IMR-90 (cell line): ENCODE measurements at regions not wholly inside any gene's neighbourhood (a gene's known extent, or its start where the extent isn't known, plus 50 kb on each side); places are given as distances from the start of the nearest gene placed in this dataset.
A peak's percentile ranks its signal among the peaks of the same experiment; 100 is the strongest.

Experiments
- ATAC-seq: fragments of 200-7000 bp; cut with Tn5 transposase; 2 replicates; pipeline ENCODE4 v1.9.1; 2020; ENCODE audit warnings: low read depth, mild to moderate bottlenecking, moderate library complexity
- BruUV-seq: library from RNA; stranded (reverse); fragments of 400-500 nt; replicated peaks from 2 replicates; lab custom pipeline; 2021; lab: Mats Ljungman, UMichigan
- CTCF ChIA-PET: fragments of 300-600 bp; formaldehyde crosslinking; extraction: SDS; loops from one replicate; lab custom pipeline; 2021; ENCODE audit warnings: antibody characterized with exemption; lab: Yijun Ruan, JAX
- POLR2A ChIA-PET: fragments of 300-600 bp; sonication (Branson Sonifier 250); formaldehyde crosslinking; loops from one replicate; lab custom pipeline; 2022; ENCODE audit warnings: antibody characterized with exemption; ENCODE audit not compliant: unreplicated experiment; lab: Charles Lee
- DNase-seq: peaks from one replicate; pipeline ENCODE4 v3.0.0; 2013
- H2AFZ ChIP-seq: replicated peaks from 2 replicates; pipeline ENCODE3; 2013; ENCODE audit warnings: low read length, mild to moderate bottlenecking; ENCODE audit not compliant: poor library complexity
- H2AK5ac ChIP-seq: 2 replicates; pipeline ENCODE4 v1.6.1; 2013; ENCODE audit warnings: low read depth, low read length, inconsistent platforms
- H2AK9ac ChIP-seq: replicated peaks from 2 replicates; pipeline ENCODE3; 2013; ENCODE audit warnings: mild to moderate bottlenecking, low read depth, low read length, moderate library complexity; ENCODE audit not compliant: poor library complexity
- H2BK120ac ChIP-seq: 2 replicates; pipeline ENCODE4 v1.6.1; 2013; ENCODE audit warnings: low read depth, low read length, inconsistent platforms
- H2BK15ac ChIP-seq: 3 replicates; pipeline ENCODE4 v1.6.1; 2013; ENCODE audit warnings: low read depth, low read length, inconsistent platforms
- H2BK20ac ChIP-seq: 2 replicates; pipeline ENCODE4 v1.6.1; 2013; ENCODE audit warnings: low read depth, mild to moderate bottlenecking, inconsistent platforms, low read length, moderate library complexity
- H2BK5ac ChIP-seq: 2 replicates; pipeline ENCODE4 v1.6.1; 2013; ENCODE audit warnings: mild to moderate bottlenecking, low read depth, low read length, inconsistent platforms; ENCODE audit not compliant: poor library complexity, severe bottlenecking
- H3K14ac ChIP-seq: replicated peaks from 2 replicates; pipeline ENCODE4 v1.6.1; 2013; ENCODE audit warnings: low read depth, low read length, inconsistent platforms
- H3K18ac ChIP-seq: 2 replicates; pipeline ENCODE4 v1.6.1; 2013; ENCODE audit warnings: low read depth, low read length, control low read depth
- H3K23ac ChIP-seq: 2 replicates; pipeline ENCODE4 v1.6.1; 2013; ENCODE audit warnings: low read depth, low read length, inconsistent platforms
- H3K27ac ChIP-seq: 2 replicates; pipeline ENCODE4 v1.5.1; 2013; ENCODE audit warnings: mild to moderate bottlenecking, control low read depth, low read length; ENCODE audit not compliant: insufficient read depth
- H3K27me3 ChIP-seq: 2 replicates; pipeline ENCODE4 v1.6.1; 2013; ENCODE audit warnings: low read length; ENCODE audit not compliant: control insufficient read depth, insufficient read depth
- H3K36me3 ChIP-seq: 2 replicates; pipeline ENCODE4 v1.6.1; 2013; ENCODE audit warnings: low read length, mixed read lengths; ENCODE audit not compliant: control insufficient read depth, insufficient read depth
- H3K4ac ChIP-seq: 2 replicates; pipeline ENCODE4 v1.6.1; 2013; ENCODE audit warnings: low read depth, low read length, inconsistent platforms
- H3K4me1 ChIP-seq: 2 replicates; pipeline ENCODE4 v1.6.1; 2013; ENCODE audit warnings: low read length, mixed read lengths; ENCODE audit not compliant: control insufficient read depth, insufficient read depth
- H3K4me2 ChIP-seq: 2 replicates; pipeline ENCODE4 v1.6.1; 2013; ENCODE audit warnings: low read depth, mild to moderate bottlenecking, control low read depth, low read length, moderate library complexity
- H3K4me3 ChIP-seq: 2 replicates; pipeline ENCODE4 v1.5.1; 2013; ENCODE audit warnings: low read depth, mild to moderate bottlenecking, control low read depth, low read length, moderate library complexity; ENCODE audit not compliant: insufficient read depth
- H3K56ac ChIP-seq: 2 replicates; pipeline ENCODE4 v1.6.1; 2013; ENCODE audit warnings: low read length, inconsistent platforms; ENCODE audit not compliant: insufficient read depth; ENCODE audit errors: extremely low read depth
- H3K79me1 ChIP-seq, 2 experiments: 2 replicates each; pipeline ENCODE4 v1.6.1; 2013; ENCODE audit warnings: low read length in 2 of 2, inconsistent platforms in 1 of 2, low read depth in 1 of 2
- H3K9ac ChIP-seq: 2 replicates; pipeline ENCODE4 v1.6.1; 2013; ENCODE audit warnings: low read depth, low read length, control low read depth
- H3K9me1 ChIP-seq: 2 replicates; pipeline ENCODE4 v1.6.1; 2013; ENCODE audit warnings: low read length, inconsistent platforms; ENCODE audit not compliant: insufficient read depth
- H3K9me3 ChIP-seq: 2 replicates; pipeline ENCODE4 v1.6.1; 2013; ENCODE audit warnings: low read length; ENCODE audit not compliant: control insufficient read depth, insufficient read depth
- H4K20me1 ChIP-seq: 2 replicates; pipeline ENCODE4 v1.6.1; 2013; ENCODE audit warnings: low read length, inconsistent platforms; ENCODE audit not compliant: insufficient read depth
- H4K5ac ChIP-seq: 2 replicates; pipeline ENCODE4 v1.6.1; 2013; ENCODE audit warnings: mild to moderate bottlenecking, low read depth, low read length, control low read depth
- H4K8ac ChIP-seq, 2 experiments: 2 replicates each; pipeline ENCODE4 v1.6.1; 2013; ENCODE audit warnings: low read depth in 2 of 2, low read length in 2 of 2, control low read depth in 1 of 2, inconsistent platforms in 1 of 2
- H4K91ac ChIP-seq: 2 replicates; pipeline ENCODE4 v1.6.1; 2013; ENCODE audit warnings: low read depth, low read length, inconsistent platforms; ENCODE audit not compliant: insufficient read depth
- BHLHE40 ChIP-seq: fragments of 150-350 bp; IDR thresholded peaks from 2 replicates; pipeline ENCODE4 v1.6.1; 2016; ENCODE audit warnings: mild to moderate bottlenecking, low read depth, low read length
- CEBPB ChIP-seq: IDR thresholded peaks from 2 replicates; pipeline ENCODE4 v1.6.1; 2012; ENCODE audit warnings: low read depth, low read length, improper control_type of control experiment
- CHD1 ChIP-seq: IDR thresholded peaks from 2 replicates; pipeline ENCODE4 v1.6.1; 2012; ENCODE audit warnings: low read depth, low read length, improper control_type of control experiment
- MAZ ChIP-seq: IDR thresholded peaks from 2 replicates; pipeline ENCODE4 v1.6.1; 2012; ENCODE audit warnings: low read depth, mild to moderate bottlenecking, low read length, improper control_type of control experiment, moderate library complexity, borderline replicate concordance
- RFX5 ChIP-seq: IDR thresholded peaks from 2 replicates; pipeline ENCODE4 v1.8.0; 2012; ENCODE audit warnings: low read depth, mild to moderate bottlenecking, low read length, moderate library complexity
- USF2 ChIP-seq: fragments of 150-350 bp; IDR thresholded peaks from 2 replicates; pipeline ENCODE4 v1.6.1; 2017; ENCODE audit warnings: mild to moderate bottlenecking, antibody characterized with exemption, low read length, low read depth
- WGBS, 2 experiments: methylation state at CpG; one replicate each; pipeline versions ENCODE4 v1.1.5 to v1.1.7; 2013; ENCODE audit warnings: missing lambda C conversion rate in 2 of 2; ENCODE audit not compliant: insufficient read length in 1 of 2; ENCODE audit errors: extremely low coverage in 2 of 2; 5-methylcytosine and 5-hydroxymethylcytosine counted together
- dilution Hi-C: fragments of 300-500 bp; cut with HindIII; formaldehyde crosslinking; loops from one replicate; pipeline ENCODE4 v1.14.3; 2018; ENCODE audit warnings: low sequenced_read_pairs; ENCODE audit not compliant: unreplicated experiment
- in situ Hi-C: fragments of 300-500 bp; cut with MboI; formaldehyde crosslinking; loops from 3 replicates; pipeline ENCODE4 v1.14.3; 2019; ENCODE audit warnings: low sequenced_read_pairs, inconsistent platforms, mixed read lengths
- intact Hi-C: fragments of 100-400 bp; cut with micrococcal nuclease; formaldehyde crosslinking; loops from 2 replicates; pipeline ENCODE4 v1.10.0; 2022

DNA sequence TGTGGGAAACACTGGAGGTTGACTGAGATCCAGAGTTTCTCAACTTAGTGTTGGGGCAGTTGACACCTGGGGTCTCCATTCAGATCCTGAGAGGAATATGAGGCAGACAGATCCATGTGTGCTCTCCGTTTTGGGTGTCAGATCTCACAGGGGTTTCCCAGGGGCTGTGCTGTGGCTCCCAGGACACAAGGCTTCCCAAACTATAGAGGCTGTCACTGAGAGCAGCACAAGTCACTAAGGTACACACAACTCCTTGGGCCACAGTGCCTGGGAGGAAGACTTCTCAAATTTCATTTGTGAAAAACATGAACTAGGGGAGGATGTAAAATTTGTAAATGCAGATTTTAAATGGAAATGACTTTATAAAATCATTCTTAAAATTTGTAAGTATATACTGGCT is 363.6 kb downstream of the FBXO8 start:
- no peak overlapping the region for H2AFZ ChIP-seq
- H2BK120ac ChIP-seq, result peak overlapping the region; percentile 46; the same call in 1 of the 2 replicates
- peak overlapping the region; percentile 26; the same call in 1 of the 2 replicates for H3K27ac ChIP-seq
- peak overlapping the region; percentile 1; the same call in 1 of the 2 replicates for H3K18ac ChIP-seq
- intact Hi-C loops, result loop anchor here (5.0 kb wide), 1 partner anchor 128 kb away; no protein-coding TSS in a partner anchor
- H2BK15ac ChIP-seq, result no peak overlapping the region; the same call in 2 of the 3 replicates
- H3K56ac ChIP-seq, result no peak overlapping the region
- 0 out of 2 replicates have a peak overlapping the region, but pooled peaks have one; percentile 44 for H3K14ac ChIP-seq
- no TSS peak for BruUV-seq
- no peak overlapping the region for H3K4me2 ChIP-seq
- TF ChIP-seq USF2, result no peak
- no peak for TF ChIP-seq BHLHE40
- TF ChIP-seq CEBPB, result no peak
- no peak for TF ChIP-seq MAZ
- TF ChIP-seq RFX5, result no peak
- no peak for TF ChIP-seq CHD1
- peak overlapping the region; percentile 82; the same call in 1 of the 2 replicates for H3K23ac ChIP-seq
- no peak overlapping the region for H4K8ac ChIP-seq
- no peaks in the 10 kb centered on the region for H3K9me3 ChIP-seq
- H2BK5ac ChIP-seq, result no peak overlapping the region
- H4K20me1 ChIP-seq, result no peaks in the 10 kb centered on the region
- H3K36me3 ChIP-seq, result no peaks in the 10 kb centered on the region
- H2AK9ac ChIP-seq, result peak overlapping the region; percentile 59
- H4K91ac ChIP-seq, result peak overlapping the region; percentile 70
- no peak overlapping the region; the same call in 1 of the 2 replicates for H4K5ac ChIP-seq
- no peaks in the 10 kb centered on the region for H3K79me1 ChIP-seq
- WGBS, 2 experiments, result no CpG with 5 or more reads among the region's 1 CpG
- ChIA-PET POLR2A (no interaction called here), CTCF (no interaction called here)
- ATAC-seq (no peak), DNase-seq (no peak)
- H3K4me3 ChIP-seq, result no peak overlapping the region
- H2AK5ac ChIP-seq, result no peak overlapping the region; the same call in 1 of the 2 replicates
- H3K4ac ChIP-seq, result peak overlapping the region; percentile 35; the same call in 1 of the 2 replicates
- H3K9ac ChIP-seq, result no peak overlapping the region
- H3K27me3 ChIP-seq, result no peaks in the 10 kb centered on the region; the same call in 1 of the 2 replicates
- in situ Hi-C loops, result no loop called here
- H3K4me1 ChIP-seq, result peaks cover 9% of the 10 kb centered on the region
- dilution Hi-C loops, result no loop called here
- peaks cover 4% of the 10 kb centered on the region; the same call in 1 of the 2 replicates for H3K9me1 ChIP-seq
- peak overlapping the region; percentile 74 for H2BK20ac ChIP-seq
